ENCODE measurements at regions not wholly inside any gene's neighbourhood (a gene's known extent, or its start where the extent isn't known, plus 50 kb on each side); places are given as distances from the start of the nearest gene placed in this dataset.

GRCh38 chr20:48060841-48061720, 275.8 kb upstream of the SULF2 start:
- DNase-seq (ENCODE audit: low spot score): no peak

GRCh38 chr20:48058611-48059559, 273.6 kb upstream of the SULF2 start:
- no peak for TF ChIP-seq CTCF (IDR thresholded peaks at IDR 0.05; ENCODE audit: extremely low read depth, insufficient read depth, missing control alignments)
- no peak for DNase-seq (ENCODE audit: low spot score)
- in situ Hi-C loops (cut with MboI; ENCODE audit: low pct_unique_long_range_greater_than_20kb, low sequenced_read_pairs, unreplicated experiment): no loop called here

More at GRCh38 chr20:48060841-48061720, 275.8 kb upstream of the SULF2 start:
- TF ChIP-seq CTCF (IDR thresholded peaks at IDR 0.05; ENCODE audit: extremely low read depth, insufficient read depth, missing control alignments): no peak
- in situ Hi-C loops (cut with MboI; ENCODE audit: low pct_unique_long_range_greater_than_20kb, low sequenced_read_pairs, unreplicated experiment): no loop called here

- DNase-seq (ENCODE audit: low spot score): no peak
- TF ChIP-seq CTCF (IDR thresholded peaks at IDR 0.05; ENCODE audit: extremely low read depth, insufficient read depth, missing control alignments): no peak
- in situ Hi-C loops (cut with MboI; ENCODE audit: low pct_unique_long_range_greater_than_20kb, low sequenced_read_pairs, unreplicated experiment): no loop called here
Observed at GRCh38 chr20:48057739-48058138, 272.5 kb upstream of the SULF2 start.

GRCh38 chr20:48057251-48057650, 272.0 kb upstream of the SULF2 start:
- DNase-seq (ENCODE audit: low spot score): no peak
- in situ Hi-C loops (cut with MboI; ENCODE audit: low pct_unique_long_range_greater_than_20kb, low sequenced_read_pairs, unreplicated experiment): no loop called here
- no peak for TF ChIP-seq CTCF (IDR thresholded peaks at IDR 0.05; ENCODE audit: extremely low read depth, insufficient read depth, missing control alignments)

GRCh38 chr20:48056218-48056617, 270.9 kb upstream of the SULF2 start:
- TF ChIP-seq CTCF (IDR thresholded peaks at IDR 0.05; ENCODE audit: extremely low read depth, insufficient read depth, missing control alignments): no peak
- no peak for DNase-seq (ENCODE audit: low spot score)
- in situ Hi-C loops (cut with MboI; ENCODE audit: low pct_unique_long_range_greater_than_20kb, low sequenced_read_pairs, unreplicated experiment): no loop called here

GRCh38 chr20:48054051-48054450, 268.8 kb upstream of the SULF2 start:
- in situ Hi-C loops (cut with MboI; ENCODE audit: low pct_unique_long_range_greater_than_20kb, low sequenced_read_pairs, unreplicated experiment): no loop called here
- DNase-seq (ENCODE audit: low spot score): no peak
- no peak for TF ChIP-seq CTCF (IDR thresholded peaks at IDR 0.05; ENCODE audit: extremely low read depth, insufficient read depth, missing control alignments)
